Left kidney (tissue), 1 donor: ENCODE measurements at regions not wholly inside any gene's neighbourhood (a gene's known extent, or its start where the extent isn't known, plus 50 kb on each side); places are given as distances from the start of the nearest gene placed in this dataset.

Experiments used
- DNase-seq: peaks from one replicate; pipeline ENCODE4 v3.0.0-alpha.2; 2013

GRCh38 chr13:29902632-29903305 lies 52.4 kb upstream of the UBL3 start:
- DNase-seq, result no peak

- no peak for DNase-seq
Measured at GRCh38 chr13:29901710-29902631, 51.6 kb upstream of the UBL3 start.
